PC-3 (cell line): ENCODE measurements at regions not wholly inside any gene's neighbourhood (a gene's known extent, or its start where the extent isn't known, plus 50 kb on each side); places are given as distances from the start of the nearest gene placed in this dataset.

Experiments
- ATAC-seq: fragments of 200-7000 bp; cut with Tn5 transposase; 2 replicates; pipeline ENCODE4 v1.9.1; 2020; ENCODE audit warnings: mild to moderate bottlenecking, moderate library complexity
- BruUV-seq: library from RNA; stranded (reverse); fragments of 400-500 nt; replicated peaks from 2 replicates; lab custom pipeline; 2021; lab: Mats Ljungman, UMichigan
- CTCF ChIA-PET: fragments of 300-600 bp; sonication (Branson Sonifier 250); formaldehyde crosslinking; loops from one replicate; lab custom pipeline; 2022; ENCODE audit warnings: antibody characterized with exemption; lab: Charles Lee
- POLR2A ChIA-PET: fragments of 300-600 bp; sonication (Branson Sonifier 250); formaldehyde crosslinking; loops from one replicate; lab custom pipeline; 2022; ENCODE audit warnings: antibody characterized with exemption; ENCODE audit not compliant: unreplicated experiment; lab: Charles Lee
- DNase-seq: peaks from one replicate; pipeline ENCODE4 v3.0.0-alpha.2; 2015
- H2AFZ ChIP-seq: fragments of 300-600 bp; sonication (generic); 2 replicates; pipeline ENCODE4 v1.6.0; 2016; ENCODE audit warnings: antibody characterized with exemption, low read length
- H3F3A ChIP-seq: fragments of 300-600 bp; sonication (generic); one replicate; pipeline ENCODE4 v1.6.0; 2017; ENCODE audit warnings: antibody characterized with exemption, low read length, control low read depth, mild to moderate bottlenecking; ENCODE audit not compliant: unreplicated experiment
- H3K27ac ChIP-seq: fragments of 300-600 bp; sonication (generic); 2 replicates; pipeline ENCODE4 v1.5.1; 2016; ENCODE audit warnings: mild to moderate bottlenecking, low read length
- H3K27me3 ChIP-seq: fragments of 300-600 bp; sonication (generic); 2 replicates; pipeline ENCODE4 v1.6.1; 2016; ENCODE audit warnings: low read length, mixed read lengths
- H3K36me3 ChIP-seq: fragments of 300-600 bp; sonication (generic); 2 replicates; pipeline ENCODE4 v1.6.1; 2016; ENCODE audit warnings: low read depth, mixed run types, low read length, mixed read lengths
- H3K4me1 ChIP-seq: fragments of 300-600 bp; sonication (generic); 2 replicates; pipeline ENCODE4 v1.5.1; 2016; ENCODE audit warnings: low read length; ENCODE audit not compliant: insufficient read depth
- H3K4me2 ChIP-seq: fragments of 300-600 bp; sonication (generic); 2 replicates; pipeline ENCODE4 v1.6.0; 2016; ENCODE audit warnings: low read length
- H3K4me3 ChIP-seq: fragments of 300-600 bp; sonication (generic); 2 replicates; pipeline ENCODE4 v1.5.1; 2016; ENCODE audit warnings: mild to moderate bottlenecking, low read length, mixed read lengths
- H3K79me2 ChIP-seq: fragments of 300-600 bp; sonication (generic); 2 replicates; pipeline ENCODE4 v1.6.1; 2017; ENCODE audit warnings: low read length, mixed read lengths
- H3K9ac ChIP-seq: fragments of 300-600 bp; sonication (generic); 2 replicates; pipeline ENCODE4 v1.6.0; 2016; ENCODE audit warnings: mild to moderate bottlenecking, low read length
- H3K9me2 ChIP-seq: fragments of 300-600 bp; sonication (generic); replicated peaks from 2 replicates; pipeline ENCODE4 v1.6.1; 2016; ENCODE audit warnings: mixed run types, low read length, mixed read lengths
- H3K9me3 ChIP-seq: fragments of 300-600 bp; sonication (generic); 2 replicates; pipeline ENCODE4 v1.6.1; 2016; ENCODE audit warnings: low read length, mixed read lengths
- H4K20me1 ChIP-seq: fragments of 300-600 bp; sonication (generic); 2 replicates; pipeline ENCODE4 v1.6.1; 2016; ENCODE audit warnings: low read length, mixed read lengths
- EZH2 ChIP-seq: fragments of 300-600 bp; sonication (generic); IDR thresholded peaks from one replicate; pipeline ENCODE4 v1.6.1; 2017; ENCODE audit warnings: antibody characterized with exemption, mild to moderate bottlenecking, low read length; ENCODE audit not compliant: unreplicated experiment
- EZH2phosphoT487 ChIP-seq: fragments of 300-600 bp; sonication (generic); IDR thresholded peaks from 2 replicates; pipeline ENCODE4 v1.6.1; 2018; ENCODE audit warnings: mild to moderate bottlenecking, antibody characterized with exemption, low read length, borderline replicate concordance
- intact Hi-C: fragments of 100-400 bp; cut with micrococcal nuclease; formaldehyde crosslinking; loops from 2 replicates; pipeline ENCODE4 v1.9.0; 2023
- TF ChIP-seq, protein P1 (sequence below): fragments of 300-600 bp; sonication (generic); conservative IDR thresholded peaks from 2 replicates; pipeline ENCODE4 v1.5.1; 2017; ENCODE audit warnings: antibody characterized with exemption, low read depth, mild to moderate bottlenecking, low read length

DNA sequence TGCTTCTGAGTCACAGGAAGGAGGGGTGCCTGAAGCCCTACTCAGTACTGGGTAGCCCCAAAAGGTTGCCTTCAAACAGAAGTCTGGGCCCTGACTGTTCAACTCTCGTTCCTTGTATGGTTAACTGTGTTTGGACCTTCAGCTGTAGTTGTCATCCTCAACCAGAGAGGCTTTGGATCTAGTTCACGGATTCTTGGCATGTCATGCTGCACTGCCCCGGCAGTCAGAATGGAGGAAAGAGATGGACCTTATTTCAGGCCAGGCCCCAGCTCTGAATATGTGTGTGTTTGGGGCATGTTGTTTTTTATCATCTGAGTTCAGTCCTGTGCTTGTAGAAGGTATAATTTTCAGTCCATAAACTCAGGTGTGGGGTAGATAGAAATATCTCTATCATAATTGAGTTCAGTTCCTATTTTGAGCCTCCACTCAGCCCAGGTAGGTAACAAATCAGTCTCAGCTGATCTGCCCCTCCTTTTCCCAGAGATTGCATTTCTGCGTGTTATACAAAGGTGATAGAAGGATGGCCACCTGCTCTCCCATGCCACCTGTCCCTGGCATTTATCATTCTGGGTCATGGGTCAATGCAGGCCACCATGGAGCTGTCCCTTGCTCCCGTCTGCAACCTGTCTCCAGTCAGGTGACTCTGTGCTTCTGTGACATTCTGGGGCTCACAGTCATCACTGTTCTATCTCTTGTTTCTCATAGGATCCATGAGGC lies 127.5 kb upstream of the CPEB4 start:
- no peak for ATAC-seq
- no peak overlapping the region for H2AFZ ChIP-seq
- no TSS peak for BruUV-seq
- no peak overlapping the region for H3K4me2 ChIP-seq
- H3K9me2 ChIP-seq: no peaks in the 10 kb centered on the region
- no peak overlapping the region for H3K4me3 ChIP-seq
- no peak overlapping the region for H3K27ac ChIP-seq
- intact Hi-C loops: loop anchor here (5.0 kb wide), 1 partner anchor 43 kb away; no protein-coding TSS in a partner anchor
- no peaks in the 10 kb centered on the region for H3K27me3 ChIP-seq
- no peaks in the 10 kb centered on the region for H3K9me3 ChIP-seq
- peaks cover 4% of the 10 kb centered on the region for H3F3A ChIP-seq
- DNase-seq: no peak
- H4K20me1 ChIP-seq: no peaks in the 10 kb centered on the region
- ChIA-PET CTCF (no interaction called here), POLR2A (no interaction called here)
- TF ChIP-seq, protein P1, sequence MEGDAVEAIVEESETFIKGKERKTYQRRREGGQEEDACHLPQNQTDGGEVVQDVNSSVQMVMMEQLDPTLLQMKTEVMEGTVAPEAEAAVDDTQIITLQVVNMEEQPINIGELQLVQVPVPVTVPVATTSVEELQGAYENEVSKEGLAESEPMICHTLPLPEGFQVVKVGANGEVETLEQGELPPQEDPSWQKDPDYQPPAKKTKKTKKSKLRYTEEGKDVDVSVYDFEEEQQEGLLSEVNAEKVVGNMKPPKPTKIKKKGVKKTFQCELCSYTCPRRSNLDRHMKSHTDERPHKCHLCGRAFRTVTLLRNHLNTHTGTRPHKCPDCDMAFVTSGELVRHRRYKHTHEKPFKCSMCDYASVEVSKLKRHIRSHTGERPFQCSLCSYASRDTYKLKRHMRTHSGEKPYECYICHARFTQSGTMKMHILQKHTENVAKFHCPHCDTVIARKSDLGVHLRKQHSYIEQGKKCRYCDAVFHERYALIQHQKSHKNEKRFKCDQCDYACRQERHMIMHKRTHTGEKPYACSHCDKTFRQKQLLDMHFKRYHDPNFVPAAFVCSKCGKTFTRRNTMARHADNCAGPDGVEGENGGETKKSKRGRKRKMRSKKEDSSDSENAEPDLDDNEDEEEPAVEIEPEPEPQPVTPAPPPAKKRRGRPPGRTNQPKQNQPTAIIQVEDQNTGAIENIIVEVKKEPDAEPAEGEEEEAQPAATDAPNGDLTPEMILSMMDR: no peak
- no peak for TF ChIP-seq EZH2
- peaks cover 15% of the 10 kb centered on the region for H3K4me1 ChIP-seq
- no peak overlapping the region for H3K9ac ChIP-seq
- no peaks in the 10 kb centered on the region for H3K79me2 ChIP-seq
- no peaks in the 10 kb centered on the region for H3K36me3 ChIP-seq

DNA sequence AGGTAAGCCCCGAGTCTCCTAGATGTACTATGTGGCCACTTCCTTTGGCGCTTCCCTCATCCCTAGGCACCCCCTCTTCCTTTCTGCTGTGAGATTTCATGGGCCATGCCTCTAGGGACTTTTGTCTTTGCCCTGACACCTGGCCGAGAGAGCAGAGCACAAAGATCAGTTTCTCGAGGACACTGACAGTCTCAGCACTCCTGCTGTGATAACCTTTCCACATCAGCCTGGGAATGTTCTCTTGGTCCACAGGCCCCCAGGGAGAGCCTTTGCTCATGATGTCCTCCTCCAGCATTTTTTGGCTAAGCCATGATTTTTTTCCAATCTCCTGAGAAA lies 127.0 kb upstream of the CPEB4 start:
- CTCF ChIA-PET: no interaction called here
- Histone ChIP-seq H3K27ac (no peak overlapping the region), H3K9me3 (no peaks in the 10 kb centered on the region), H3K4me2 (no peak overlapping the region), H3F3A (peaks cover 4% of the 10 kb centered on the region), H3K4me3 (no peak overlapping the region), H3K4me1 (peaks cover 20% of the 10 kb centered on the region), H4K20me1 (no peaks in the 10 kb centered on the region), H3K36me3 (no peaks in the 10 kb centered on the region), H3K9ac (no peak overlapping the region), H2AFZ (no peak overlapping the region), H3K9me2 (no peaks in the 10 kb centered on the region), H3K27me3 (no peaks in the 10 kb centered on the region), H3K79me2 (no peaks in the 10 kb centered on the region)
- TF ChIP-seq, protein P1: no peak
- TF ChIP-seq EZH2phosphoT487 (no peak), EZH2 (no peak)
- ATAC-seq (no peak), DNase-seq (no peak)
- intact Hi-C loops: loop anchor here (5.0 kb wide), 1 partner anchor 44 kb away; no protein-coding TSS in a partner anchor
- BruUV-seq: no TSS peak
- POLR2A ChIA-PET: no interaction called here

DNA sequence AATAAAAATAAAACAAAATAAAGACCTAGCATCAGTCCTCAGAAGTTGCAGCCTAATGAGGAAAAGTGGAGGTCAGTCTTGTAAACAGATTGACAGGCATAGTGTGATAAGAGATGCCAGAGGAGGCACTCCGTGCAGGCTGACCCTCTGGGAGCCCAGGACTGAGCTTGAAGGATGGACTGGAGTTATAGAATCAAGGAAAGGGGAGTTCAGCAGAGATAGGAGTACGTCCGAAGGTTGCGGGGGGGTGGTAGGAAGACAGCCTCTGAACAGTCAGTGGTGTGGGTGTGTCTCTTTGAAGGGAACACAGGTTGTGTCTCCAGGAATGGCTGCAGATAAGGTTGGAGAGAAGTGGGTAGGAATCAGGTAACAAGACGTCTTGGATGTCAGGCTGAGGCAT lies 126.1 kb upstream of the CPEB4 start:
- Histone ChIP-seq H3F3A (peaks cover 4% of the 10 kb centered on the region), H3K4me1 (peaks cover 22% of the 10 kb centered on the region), H3K27me3 (no peaks in the 10 kb centered on the region), H4K20me1 (no peaks in the 10 kb centered on the region), H3K4me2 (no peak overlapping the region), H3K9me3 (no peaks in the 10 kb centered on the region), H3K9me2 (no peaks in the 10 kb centered on the region), H3K9ac (no peak overlapping the region), H3K79me2 (no peaks in the 10 kb centered on the region), H3K27ac (no peak overlapping the region), H3K36me3 (no peaks in the 10 kb centered on the region), H3K4me3 (no peak overlapping the region), H2AFZ (no peak overlapping the region)
- intact Hi-C loops: loop anchor here (5.0 kb wide), 1 partner anchor 45 kb away; no protein-coding TSS in a partner anchor
- ATAC-seq (no peak), DNase-seq (no peak)
- TF ChIP-seq EZH2 (no peak), EZH2phosphoT487 (no peak)
- TF ChIP-seq, protein P1: no peak
- ChIA-PET CTCF (no interaction called here), POLR2A (no interaction called here)
- no TSS peak for BruUV-seq
